Dendritic cell treated with granulocyte-macrophage colony-stimulating factor and Interleukin-4, amounts not matched to agents 40 ng/mL and 50 ng/mL, for 4 days (primary cell): ENCODE measurements at regions not wholly inside any gene's neighbourhood (a gene's known extent, or its start where the extent isn't known, plus 50 kb on each side); places are given as distances from the start of the nearest gene placed in this dataset.

Experiments
- H3K27ac Mint-ChIP-seq: one replicate; pipeline ENCODE4 v1.8.0; 2022; ENCODE audit warnings: mild to moderate bottlenecking, mixed read lengths
- H3K27me3 Mint-ChIP-seq: one replicate; pipeline ENCODE4 v1.8.0; 2022; ENCODE audit warnings: mild to moderate bottlenecking, mixed read lengths
- H3K36me3 Mint-ChIP-seq: one replicate; pipeline ENCODE4 v1.8.0; 2022; ENCODE audit warnings: low read depth, mixed read lengths
- H3K4me1 Mint-ChIP-seq: one replicate; pipeline ENCODE4 v1.8.0; 2022; ENCODE audit warnings: low read depth, mixed read lengths
- H3K4me3 Mint-ChIP-seq: one replicate; pipeline ENCODE4 v1.8.0; 2022; ENCODE audit warnings: mild to moderate bottlenecking, moderate library complexity, mixed read lengths
- H3K9me3 Mint-ChIP-seq: one replicate; pipeline ENCODE4 v1.8.0; 2022; ENCODE audit warnings: mixed read lengths
- intact Hi-C: fragments of 100-400 bp; cut with micrococcal nuclease; formaldehyde crosslinking; loops from one replicate; pipeline ENCODE4 v1.15.0; 2022

DNA sequence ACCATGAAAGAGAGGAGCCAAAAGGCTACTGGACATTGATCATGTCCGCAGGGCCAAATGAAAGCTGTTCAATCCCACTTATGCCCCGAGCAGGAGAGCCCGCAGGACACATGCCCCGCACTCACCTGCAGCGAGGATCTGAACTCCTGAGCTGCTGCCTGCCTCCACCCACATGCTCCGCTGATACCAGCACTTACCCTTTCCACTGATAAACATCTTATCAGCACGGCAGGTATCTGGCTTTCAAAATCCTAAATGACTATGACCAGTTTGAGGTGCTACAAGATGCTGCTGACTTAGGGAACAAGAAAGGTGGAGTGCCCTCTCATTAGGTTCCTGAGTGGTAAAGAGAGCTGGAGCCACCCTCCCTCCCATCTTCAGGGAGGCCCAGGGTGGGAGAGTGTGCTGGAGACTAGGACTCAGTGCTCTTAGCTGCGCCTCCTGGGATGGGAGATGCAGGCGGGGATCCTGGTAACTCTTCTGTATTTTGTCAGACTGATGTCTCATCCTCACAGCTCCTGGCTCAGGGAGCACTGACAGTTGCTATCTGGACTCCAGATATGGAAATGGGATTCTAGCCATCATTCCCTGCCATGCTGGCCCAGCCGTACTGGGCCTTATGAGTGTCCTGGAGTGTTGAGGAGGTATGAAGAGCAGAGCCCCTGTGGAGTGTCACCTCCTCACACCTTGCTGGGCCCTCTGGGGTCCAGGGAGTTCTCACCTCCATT is 86.4 kb upstream of the F3 start:
- Mint-ChIP-seq H3K4me1 (peaks cover 6% of the 10 kb centered on the region), H3K4me3 (no peak overlapping the region), H3K36me3 (no peaks in the 10 kb centered on the region), H3K27me3 (peaks cover 2% of the 10 kb centered on the region), H3K27ac (no peak overlapping the region), H3K9me3 (no peaks in the 10 kb centered on the region)
- intact Hi-C loops = no loop called here

DNA sequence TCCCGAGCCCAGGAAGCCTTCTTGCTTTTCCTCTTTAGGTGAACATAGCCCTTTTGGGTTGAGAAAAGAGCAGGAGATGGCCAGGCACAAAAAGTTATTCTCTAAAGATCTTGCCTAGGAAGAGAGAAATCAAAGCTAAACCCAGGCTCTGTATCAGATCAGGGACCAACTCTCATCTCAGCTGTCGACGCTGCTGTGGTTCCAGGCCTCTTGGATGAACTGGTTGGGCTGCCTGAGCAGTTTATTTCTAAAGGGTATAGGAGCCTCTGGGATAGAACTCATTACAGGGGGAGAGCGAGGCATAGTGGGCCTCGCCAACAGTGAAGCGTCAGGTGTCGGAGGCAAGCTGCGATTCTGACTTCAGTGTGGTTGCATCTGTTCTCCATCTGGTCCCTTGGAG is 82.6 kb upstream of the F3 start:
- Mint-ChIP-seq H3K4me3 (no peak overlapping the region), H3K27ac (no peak overlapping the region), H3K27me3 (peaks cover 3% of the 10 kb centered on the region), H3K9me3 (no peaks in the 10 kb centered on the region), H3K36me3 (no peaks in the 10 kb centered on the region), H3K4me1 (peaks cover 14% of the 10 kb centered on the region)
- intact Hi-C loops = no loop called here

DNA sequence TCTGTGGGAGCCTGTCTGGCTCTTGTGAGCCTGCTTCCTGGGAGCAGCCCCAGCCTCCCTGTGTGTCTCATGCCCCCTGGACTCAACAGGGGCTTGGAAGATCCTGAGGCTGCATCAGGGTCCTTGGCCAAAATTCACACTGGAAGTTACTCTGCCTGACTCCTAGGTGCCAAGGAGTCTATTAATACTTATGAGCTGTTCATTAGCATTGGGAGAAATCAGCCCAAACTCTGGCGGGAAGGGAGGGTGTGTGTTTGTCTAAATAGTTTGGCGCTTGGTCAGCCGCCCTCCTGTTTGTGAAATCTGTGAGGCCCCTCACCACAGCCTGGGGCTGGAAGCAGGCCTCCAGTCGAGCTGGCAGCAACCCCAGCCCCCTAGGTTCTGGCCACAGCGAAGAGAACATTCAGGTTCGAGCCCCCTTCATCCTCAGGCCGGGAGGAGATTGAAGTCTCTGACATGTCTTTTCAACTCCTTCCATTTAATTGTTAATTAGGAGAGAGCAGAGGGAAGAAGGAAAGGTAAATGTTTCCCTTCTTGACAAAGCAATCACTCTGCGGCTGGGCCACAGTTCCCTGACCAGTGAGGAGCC is 82.1 kb upstream of the F3 start:
- Mint-ChIP-seq H3K4me3 (no peak overlapping the region), H3K4me1 (peaks cover 14% of the 10 kb centered on the region), H3K36me3 (no peaks in the 10 kb centered on the region), H3K9me3 (peaks cover 3% of the 10 kb centered on the region), H3K27ac (no peak overlapping the region), H3K27me3 (peaks cover 3% of the 10 kb centered on the region)
- intact Hi-C loops = no loop called here

DNA sequence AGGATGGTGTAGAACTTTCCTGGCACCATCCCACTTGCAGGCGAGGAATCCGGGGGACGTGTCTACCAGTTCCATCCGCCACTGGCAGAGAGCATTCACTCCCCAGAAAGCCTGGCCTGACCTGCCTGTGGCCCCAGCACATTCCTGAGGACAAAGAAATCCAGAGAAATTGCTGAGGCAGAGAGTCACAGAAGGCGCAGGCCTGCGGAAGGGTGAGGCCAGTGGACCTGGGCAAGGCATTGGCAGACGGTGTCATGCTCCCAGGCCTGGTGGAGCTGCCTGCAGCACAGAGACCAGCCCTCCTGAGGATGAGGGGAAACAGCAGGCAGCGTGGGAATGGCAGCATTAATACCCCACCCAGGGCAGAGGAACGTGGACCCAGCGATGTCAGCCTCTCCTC is 81.2 kb upstream of the F3 start:
- no peak overlapping the region for H3K4me3 Mint-ChIP-seq
- peaks cover 12% of the 10 kb centered on the region for H3K9me3 Mint-ChIP-seq
- peaks cover 3% of the 10 kb centered on the region for H3K27me3 Mint-ChIP-seq
- no peak overlapping the region for H3K27ac Mint-ChIP-seq
- H3K4me1 Mint-ChIP-seq = peaks cover 14% of the 10 kb centered on the region
- no peaks in the 10 kb centered on the region for H3K36me3 Mint-ChIP-seq
- intact Hi-C loops = no loop called here

DNA sequence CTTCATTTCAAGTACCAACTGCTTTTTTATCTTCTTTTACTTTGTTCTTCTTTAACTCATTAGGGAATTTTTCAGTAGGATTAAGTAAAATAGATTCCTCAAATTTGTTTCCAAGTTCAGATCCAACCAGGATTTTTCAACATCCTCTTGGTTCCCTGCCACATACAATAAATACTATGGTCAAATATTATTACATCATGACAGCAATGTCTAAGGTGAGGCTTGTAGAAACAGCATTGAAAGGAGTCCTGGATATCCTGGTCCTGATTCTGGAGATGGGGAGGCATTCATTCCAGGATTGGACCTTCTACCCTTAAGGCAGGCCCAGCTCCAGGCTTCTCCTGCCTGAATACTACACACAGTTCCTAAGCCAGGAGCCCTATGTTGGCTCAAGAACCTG is 80.2 kb upstream of the F3 start:
- peaks cover 12% of the 10 kb centered on the region for H3K9me3 Mint-ChIP-seq
- peaks cover 22% of the 10 kb centered on the region for H3K4me1 Mint-ChIP-seq
- no peak overlapping the region for H3K27ac Mint-ChIP-seq
- H3K36me3 Mint-ChIP-seq = no peaks in the 10 kb centered on the region
- H3K27me3 Mint-ChIP-seq = peaks cover 1% of the 10 kb centered on the region
- no peak overlapping the region for H3K4me3 Mint-ChIP-seq
- intact Hi-C loops = no loop called here

DNA sequence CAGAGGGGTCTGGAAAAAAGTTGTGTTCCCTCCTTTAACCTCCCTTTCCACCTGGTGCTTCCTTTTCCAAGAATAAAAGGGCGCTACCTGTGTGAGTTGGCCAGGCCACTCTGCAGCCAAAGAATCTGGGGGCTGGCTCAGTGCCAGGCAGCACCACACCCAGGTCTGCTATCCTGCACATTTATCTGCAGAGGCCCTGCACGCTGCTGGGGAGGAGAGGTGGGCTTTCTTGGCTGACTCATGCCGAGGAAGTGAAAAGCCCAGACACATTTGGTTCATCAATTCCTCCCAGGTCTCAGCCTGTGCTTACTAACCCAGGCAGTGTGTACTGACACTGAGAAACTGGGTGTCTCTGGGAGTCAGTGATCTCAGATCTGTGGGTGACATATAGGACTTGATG is 79.8 kb upstream of the F3 start:
- Mint-ChIP-seq H3K9me3 (peaks cover 12% of the 10 kb centered on the region), H3K4me3 (no peak overlapping the region), H3K27me3 (peaks cover 1% of the 10 kb centered on the region), H3K36me3 (no peaks in the 10 kb centered on the region), H3K27ac (no peak overlapping the region), H3K4me1 (peaks cover 26% of the 10 kb centered on the region)
- intact Hi-C loops = no loop called here

DNA sequence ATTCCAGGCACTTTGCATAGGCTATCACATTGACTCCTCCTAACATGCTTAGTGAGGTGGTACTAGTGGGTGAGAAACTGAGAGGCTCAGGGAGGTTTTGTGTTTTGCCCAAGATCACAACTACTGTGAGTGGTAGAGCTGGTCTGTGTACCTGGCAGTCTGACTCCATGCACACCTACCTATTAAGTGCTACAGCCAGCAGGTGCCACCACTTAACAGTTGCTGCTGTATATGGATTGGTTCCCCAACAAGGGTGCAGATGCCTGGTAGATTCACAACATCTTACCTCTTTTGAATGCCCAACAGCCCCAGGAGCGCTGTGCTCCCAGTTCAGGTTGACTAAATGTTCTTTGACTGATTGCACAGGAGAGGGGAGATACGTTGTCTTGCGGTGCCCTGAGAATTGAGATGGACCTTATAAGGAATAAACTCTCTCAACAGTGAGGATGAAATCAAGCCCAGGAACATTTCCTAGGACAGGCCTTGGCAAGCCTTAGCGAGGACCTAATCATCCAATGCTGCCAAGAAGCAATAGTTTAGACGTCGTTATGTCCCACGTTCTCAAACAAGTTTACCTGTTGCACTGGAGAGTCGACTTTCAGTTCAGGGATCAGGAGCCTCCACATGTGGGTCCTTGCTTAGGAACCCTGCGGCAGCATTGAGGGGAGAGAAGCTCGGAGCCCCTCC is 78.9 kb upstream of the F3 start:
- Mint-ChIP-seq H3K27me3 (peaks cover 1% of the 10 kb centered on the region), H3K4me1 (peaks cover 29% of the 10 kb centered on the region), H3K9me3 (peaks cover 12% of the 10 kb centered on the region), H3K36me3 (no peaks in the 10 kb centered on the region), H3K27ac (no peak overlapping the region), H3K4me3 (no peak overlapping the region)
- intact Hi-C loops = no loop called here

DNA sequence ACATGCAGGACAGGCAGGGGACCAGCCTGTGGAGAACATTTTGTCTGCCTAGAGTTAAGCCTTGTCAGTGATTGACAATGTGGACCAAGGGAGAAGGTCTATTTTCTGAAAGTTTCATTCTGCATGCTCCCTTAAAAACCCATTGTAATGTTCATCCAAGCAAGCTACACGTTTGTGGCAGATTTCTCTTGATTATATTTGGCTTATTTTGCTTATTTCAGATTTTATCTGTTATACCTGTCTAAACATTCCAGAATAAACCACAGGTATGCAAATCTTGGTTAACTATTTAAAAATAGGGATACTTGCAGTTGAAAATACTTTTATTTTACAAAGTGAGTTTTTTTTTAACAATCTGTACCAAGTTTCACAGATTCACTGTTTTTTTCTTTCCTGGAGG is 78.2 kb upstream of the F3 start:
- Mint-ChIP-seq H3K27me3 (peaks cover 1% of the 10 kb centered on the region), H3K36me3 (no peaks in the 10 kb centered on the region)
- intact Hi-C loops = loop anchor here (10.0 kb wide), 3 partner anchors 85 to 175 kb away; no protein-coding TSS in a partner anchor

DNA sequence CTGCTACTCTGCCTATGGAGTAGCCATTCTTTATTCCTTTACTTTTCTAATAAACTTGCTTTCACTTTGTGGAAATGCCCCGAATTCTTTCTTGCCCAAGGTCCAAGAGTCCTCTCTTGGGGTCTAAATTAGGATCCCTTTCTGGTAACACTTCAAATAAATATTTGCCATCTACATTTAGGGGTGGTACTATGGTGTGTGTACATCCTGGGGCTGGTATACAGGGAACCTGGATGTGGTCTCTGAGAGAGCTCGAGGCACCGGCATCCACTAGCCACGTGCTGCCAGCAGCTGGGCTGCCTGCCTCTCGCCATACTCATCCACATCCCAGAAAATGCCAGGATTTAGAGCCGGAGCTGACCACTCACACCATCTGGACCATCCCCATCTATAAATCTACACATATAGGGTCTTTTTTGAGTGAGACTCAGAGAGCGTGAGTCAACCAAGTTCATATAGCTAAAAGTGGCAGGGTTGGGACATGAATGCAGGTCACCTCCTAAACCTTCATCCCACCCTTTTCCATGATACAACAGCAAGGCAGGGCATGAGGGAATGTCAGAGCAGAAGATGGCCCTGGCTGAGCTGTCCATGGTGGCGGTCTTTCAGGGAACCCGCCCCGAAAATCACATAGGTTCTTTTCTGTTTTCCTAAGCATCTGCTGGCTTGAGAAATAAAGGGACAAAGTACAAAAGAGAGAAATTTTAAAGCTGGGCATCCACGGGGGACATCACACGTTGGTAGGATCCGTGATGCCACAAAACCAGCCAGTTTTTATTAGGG is 76.6 kb upstream of the F3 start:
- Mint-ChIP-seq H3K4me3 (no peak overlapping the region), H3K27ac (no peak overlapping the region), H3K4me1 (peaks cover 42% of the 10 kb centered on the region), H3K36me3 (no peaks in the 10 kb centered on the region), H3K9me3 (peaks cover 12% of the 10 kb centered on the region), H3K27me3 (peaks cover 1% of the 10 kb centered on the region)
- intact Hi-C loops = loop anchor here (10.0 kb wide), 3 partner anchors 83 to 177 kb away; no protein-coding TSS in a partner anchor

More for the DNA sequence above, 78.2 kb upstream of the F3 start:
- no peak overlapping the region for H3K27ac Mint-ChIP-seq
- peaks cover 12% of the 10 kb centered on the region for H3K9me3 Mint-ChIP-seq
- no peak overlapping the region for H3K4me3 Mint-ChIP-seq
- H3K4me1 Mint-ChIP-seq = peaks cover 34% of the 10 kb centered on the region

DNA sequence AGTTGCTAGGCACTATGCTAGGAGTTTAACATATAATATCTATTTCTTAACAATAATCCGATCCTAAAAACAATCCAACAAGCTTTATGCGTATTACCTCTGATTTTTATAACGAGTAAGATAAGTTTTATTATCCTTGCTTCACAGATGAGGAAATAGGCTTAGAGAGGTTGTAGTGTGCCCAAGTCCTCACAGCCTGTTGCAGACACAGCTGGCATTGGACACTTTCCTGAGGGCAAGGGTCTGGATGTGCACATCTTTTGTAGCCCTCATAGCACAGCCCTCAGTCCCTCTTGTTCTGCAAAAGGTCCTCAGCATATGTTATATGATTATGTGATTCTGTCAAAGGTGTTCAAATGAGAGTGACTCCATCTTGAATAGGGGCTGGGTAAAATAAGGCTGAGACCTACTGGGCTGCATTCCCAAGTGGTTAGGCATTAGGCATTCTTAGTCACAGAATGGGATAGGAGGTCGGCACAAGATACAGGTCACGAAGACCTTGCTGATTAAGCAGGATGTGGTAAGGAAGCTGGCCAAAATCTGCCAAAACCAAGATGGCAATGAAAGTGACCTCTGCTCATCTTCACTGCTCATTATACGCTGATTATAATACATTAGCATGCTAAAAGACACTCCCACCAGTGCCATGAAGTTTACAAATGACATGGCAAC is 75.7 kb upstream of the F3 start:
- Mint-ChIP-seq H3K4me3 (no peak overlapping the region), H3K4me1 (peaks cover 48% of the 10 kb centered on the region), H3K27ac (no peak overlapping the region), H3K36me3 (no peaks in the 10 kb centered on the region), H3K9me3 (peaks cover 12% of the 10 kb centered on the region), H3K27me3 (no peaks in the 10 kb centered on the region)
- intact Hi-C loops = loop anchor here (10.0 kb wide), 3 partner anchors 82 to 178 kb away; no protein-coding TSS in a partner anchor

DNA sequence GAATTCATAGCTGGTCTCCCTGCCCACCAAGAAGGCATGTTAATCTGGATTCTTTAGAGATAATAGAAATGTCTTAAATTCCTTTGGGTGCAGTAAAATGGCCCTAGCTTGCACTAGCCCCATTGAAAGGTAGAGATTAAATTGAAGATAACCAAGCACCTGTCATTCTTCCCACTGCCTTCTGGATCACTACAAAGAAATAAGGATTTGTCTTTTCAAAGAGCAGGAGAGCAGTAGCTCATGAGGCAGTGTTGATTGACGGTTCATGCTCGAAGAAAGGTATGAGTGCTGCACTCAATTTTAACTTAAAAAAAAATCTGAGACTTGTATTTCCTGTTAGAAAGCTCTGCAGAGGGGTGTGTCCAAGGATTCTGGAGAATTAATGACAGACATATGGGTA is 74.9 kb upstream of the F3 start:
- intact Hi-C loops = loop anchor here (10.0 kb wide), 3 partner anchors 82 to 178 kb away; no protein-coding TSS in a partner anchor
- no peak overlapping the region for H3K27ac Mint-ChIP-seq
- H3K4me1 Mint-ChIP-seq = peaks cover 44% of the 10 kb centered on the region
- H3K36me3 Mint-ChIP-seq = no peaks in the 10 kb centered on the region
- no peaks in the 10 kb centered on the region for H3K27me3 Mint-ChIP-seq
- H3K4me3 Mint-ChIP-seq = no peak overlapping the region
- H3K9me3 Mint-ChIP-seq = peaks cover 12% of the 10 kb centered on the region

DNA sequence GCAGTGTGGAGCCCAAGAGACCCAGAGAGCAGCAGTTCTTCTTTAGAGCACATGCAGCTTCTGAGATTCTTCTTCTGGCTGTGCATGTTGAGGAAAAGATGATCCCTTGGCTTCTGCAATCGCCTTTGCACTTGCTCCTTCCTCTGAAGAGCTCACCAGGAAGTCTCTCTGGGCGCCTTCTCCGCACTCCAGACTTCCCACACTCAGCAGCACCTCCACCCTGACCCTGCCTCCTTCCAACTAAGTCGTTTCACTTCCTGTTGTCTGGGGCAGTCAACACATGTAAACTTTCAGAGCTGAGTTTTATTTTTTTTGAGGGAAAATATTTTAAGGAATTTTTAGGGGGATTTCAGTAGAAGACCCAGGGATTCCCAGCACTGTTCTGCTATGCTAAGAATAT is 73.4 kb upstream of the F3 start:
- Mint-ChIP-seq H3K36me3 (no peaks in the 10 kb centered on the region), H3K27ac (peak overlapping the region; percentile 65), H3K27me3 (no peaks in the 10 kb centered on the region), H3K4me1 (peaks cover 46% of the 10 kb centered on the region), H3K9me3 (peaks cover 12% of the 10 kb centered on the region), H3K4me3 (peak overlapping the region; percentile 20)
- intact Hi-C loops = loop anchor here (10.0 kb wide), 3 partner anchors 80 to 180 kb away; no protein-coding TSS in a partner anchor

DNA sequence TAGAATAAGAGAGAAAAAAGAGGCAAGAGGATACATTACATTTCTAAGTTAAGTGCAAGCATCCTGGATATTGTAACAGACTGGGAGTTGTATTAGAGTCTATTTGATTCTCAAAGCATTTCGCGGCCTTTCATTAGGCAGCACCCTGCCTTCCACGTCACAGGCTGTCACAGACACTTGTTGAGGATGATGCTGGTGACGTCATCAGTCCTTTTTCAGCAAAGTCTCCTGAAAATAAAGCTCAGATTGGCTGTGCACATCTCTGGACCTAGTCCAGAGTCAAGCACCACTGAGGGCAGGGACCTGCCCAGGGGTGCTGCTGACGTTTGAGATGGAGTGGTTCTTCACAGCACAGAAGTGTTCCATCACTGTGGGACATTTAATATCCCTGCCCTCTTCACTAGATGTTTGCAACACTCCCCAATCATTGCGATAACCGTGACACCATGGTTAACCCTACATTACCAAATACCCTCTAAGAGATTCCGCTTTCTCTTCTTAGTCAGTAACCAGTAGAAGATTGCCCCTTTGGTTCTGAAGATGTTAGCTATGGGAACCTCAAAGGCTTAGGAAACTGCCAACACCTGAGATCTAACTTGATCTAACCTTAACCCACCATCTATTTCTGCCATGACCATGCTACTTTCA is 72.7 kb upstream of the F3 start:
- H3K36me3 Mint-ChIP-seq = no peaks in the 10 kb centered on the region
- H3K27me3 Mint-ChIP-seq = no peaks in the 10 kb centered on the region

More for the DNA sequence above, 72.7 kb upstream of the F3 start:
- H3K4me3 Mint-ChIP-seq = no peak overlapping the region
- peaks cover 12% of the 10 kb centered on the region for H3K9me3 Mint-ChIP-seq
- intact Hi-C loops = loop anchor here (10.0 kb wide), 3 partner anchors 79 to 181 kb away; no protein-coding TSS in a partner anchor
- peaks cover 46% of the 10 kb centered on the region for H3K4me1 Mint-ChIP-seq
- no peak overlapping the region for H3K27ac Mint-ChIP-seq
